ENCODE measurements at regions not wholly inside any gene's neighbourhood (a gene's known extent, or its start where the extent isn't known, plus 50 kb on each side); places are given as distances from the start of the nearest gene placed in this dataset.

- Histone ChIP-seq H3K4me1 (ENCODE audit: control insufficient read depth in 2 of 3, insufficient read depth in 2 of 3, low read depth in 1 of 3, low read length in 3 of 3) (no peaks in the 10 kb centered on the region), H3K9ac (ENCODE audit: low read length in 3 of 3) (no peak overlapping the region), H3K27ac (ENCODE audit: low read depth in 2 of 2, low read length in 2 of 2) (no peak overlapping the region), H3K9me3 (ENCODE audit: control insufficient read depth in 2 of 3, insufficient read depth in 1 of 3, low read length in 3 of 3) (no peaks in the 10 kb centered on the region), H3K27me3 (ENCODE audit: control insufficient read depth, insufficient read depth, low read length) (no peaks in the 10 kb centered on the region), H3K4me3 (ENCODE audit: low read length in 3 of 3) (no peak overlapping the region), H3K36me3 (ENCODE audit: control insufficient read depth in 2 of 3, insufficient read depth in 3 of 3, low read length in 3 of 3) (no peaks in the 10 kb centered on the region)
- no peak for DNase-seq
- FAIRE-seq: no peak
- no peak for TF ChIP-seq CTCF (IDR thresholded peaks at IDR 0.05; ENCODE audit: borderline replicate concordance, extremely low read depth, insufficient read depth)
- intact Hi-C loops (cut with DNase I): no loop called here
These were observed 322.5 kb downstream of the HS3ST1 start for GRCh38 chr4:11106190-11106589.

- H3K4me3 ChIP-seq (ENCODE audit: low read length in 3 of 3): no peak overlapping the region
- no peaks in the 10 kb centered on the region for H3K9me3 ChIP-seq (ENCODE audit: control insufficient read depth in 2 of 3, insufficient read depth in 1 of 3, low read length in 3 of 3)
- H3K27ac ChIP-seq (ENCODE audit: low read depth in 2 of 2, low read length in 2 of 2): no peak overlapping the region
- DNase-seq: no peak
- no peaks in the 10 kb centered on the region for H3K4me1 ChIP-seq (ENCODE audit: control insufficient read depth in 2 of 3, insufficient read depth in 2 of 3, low read depth in 1 of 3, low read length in 3 of 3)
- FAIRE-seq: no peak
- H3K27me3 ChIP-seq (ENCODE audit: control insufficient read depth, insufficient read depth, low read length): no peaks in the 10 kb centered on the region
- no peak overlapping the region for H3K9ac ChIP-seq (ENCODE audit: low read length in 3 of 3)
- intact Hi-C loops (cut with DNase I): no loop called here
- H3K36me3 ChIP-seq (ENCODE audit: control insufficient read depth in 2 of 3, insufficient read depth in 3 of 3, low read length in 3 of 3): no peaks in the 10 kb centered on the region
- no peak for TF ChIP-seq CTCF (IDR thresholded peaks at IDR 0.05; ENCODE audit: borderline replicate concordance, extremely low read depth, insufficient read depth)
These were observed 323.0 kb downstream of the HS3ST1 start for GRCh38 chr4:11105715-11106114.

- no peak for TF ChIP-seq CTCF (IDR thresholded peaks at IDR 0.05; ENCODE audit: borderline replicate concordance, extremely low read depth, insufficient read depth)
- FAIRE-seq: no peak
These were observed 330.2 kb downstream of the HS3ST1 start for GRCh38 chr4:11098461-11098860.

GRCh38 chr4:11097725-11098124 is 331.0 kb downstream of the HS3ST1 start:
- no peak for TF ChIP-seq CTCF (IDR thresholded peaks at IDR 0.05; ENCODE audit: borderline replicate concordance, extremely low read depth, insufficient read depth)
- Histone ChIP-seq H3K27me3 (ENCODE audit: control insufficient read depth, insufficient read depth, low read length) (no peaks in the 10 kb centered on the region), H3K36me3 (ENCODE audit: control insufficient read depth in 2 of 3, insufficient read depth in 3 of 3, low read length in 3 of 3) (no peaks in the 10 kb centered on the region), H3K9me3 (ENCODE audit: control insufficient read depth in 2 of 3, insufficient read depth in 1 of 3, low read length in 3 of 3) (no peaks in the 10 kb centered on the region), H3K27ac (ENCODE audit: low read depth in 2 of 2, low read length in 2 of 2) (no peak overlapping the region), H3K9ac (ENCODE audit: low read length in 3 of 3) (no peak overlapping the region), H3K4me1 (ENCODE audit: control insufficient read depth in 2 of 3, insufficient read depth in 2 of 3, low read depth in 1 of 3, low read length in 3 of 3) (no peaks in the 10 kb centered on the region), H3K4me3 (ENCODE audit: low read length in 3 of 3) (no peak overlapping the region)
- FAIRE-seq (no peak), DNase-seq (no peak)
- intact Hi-C loops (cut with DNase I): no loop called here

More at GRCh38 chr4:11098461-11098860, 330.2 kb downstream of the HS3ST1 start:
- no peaks in the 10 kb centered on the region for H3K27me3 ChIP-seq (ENCODE audit: control insufficient read depth, insufficient read depth, low read length)
- H3K36me3 ChIP-seq (ENCODE audit: control insufficient read depth in 2 of 3, insufficient read depth in 3 of 3, low read length in 3 of 3): no peaks in the 10 kb centered on the region
- no peak overlapping the region for H3K27ac ChIP-seq (ENCODE audit: low read depth in 2 of 2, low read length in 2 of 2)
- no peak for DNase-seq
- no peak overlapping the region for H3K4me3 ChIP-seq (ENCODE audit: low read length in 3 of 3)
- no peaks in the 10 kb centered on the region for H3K9me3 ChIP-seq (ENCODE audit: control insufficient read depth in 2 of 3, insufficient read depth in 1 of 3, low read length in 3 of 3)
- H3K9ac ChIP-seq (ENCODE audit: low read length in 3 of 3): no peak overlapping the region
- intact Hi-C loops (cut with DNase I): no loop called here
- no peaks in the 10 kb centered on the region for H3K4me1 ChIP-seq (ENCODE audit: control insufficient read depth in 2 of 3, insufficient read depth in 2 of 3, low read depth in 1 of 3, low read length in 3 of 3)

Measured in kidney (tissue), 13 donors.